Bronchial epithelial cell (primary cell): ENCODE measurements at regions not wholly inside any gene's neighbourhood (a gene's known extent, or its start where the extent isn't known, plus 50 kb on each side); places are given as distances from the start of the nearest gene placed in this dataset.

Source experiments
- DNase-seq: peaks from one replicate; pipeline ENCODE4 v3.0.0-alpha.2; 2010; ENCODE audit warnings: low read depth
- FAIRE-seq: peaks from 2 replicates; lab custom pipeline; 2011; peaks lifted over from hg19 to GRCh38; lab: Jason Lieb, UNC
- H3K27me3 ChIP-seq: 2 replicates; pipeline ENCODE4 v1.5.1; 2011; ENCODE audit warnings: low read length; ENCODE audit not compliant: control insufficient read depth, insufficient read depth
- H3K36me3 ChIP-seq: 2 replicates; pipeline ENCODE4 v1.5.1; 2011; ENCODE audit warnings: low read length; ENCODE audit not compliant: control insufficient read depth, insufficient read depth
- H3K4me3 ChIP-seq: 2 replicates; pipeline ENCODE4 v1.5.1; 2011; ENCODE audit warnings: mild to moderate bottlenecking, low read depth, low read length, control low read depth
- CTCF ChIP-seq: IDR thresholded peaks from 2 replicates; pipeline ENCODE4 v1.5.1; 2011; ENCODE audit warnings: mild to moderate bottlenecking, moderate library complexity, low read length, control low read depth, inconsistent platforms; ENCODE audit not compliant: insufficient read depth, severe bottlenecking

GRCh38 chr5:124870070-124870469 lies 123.6 kb upstream of the ZNF608 start:
- no peaks in the 10 kb centered on the region for H3K36me3 ChIP-seq
- no peak overlapping the region for H3K4me3 ChIP-seq
- DNase-seq (no peak), FAIRE-seq (no peak)
- no peaks in the 10 kb centered on the region for H3K27me3 ChIP-seq
- TF ChIP-seq CTCF, result no peak

GRCh38 chr5:124871303-124871702 lies 124.9 kb upstream of the ZNF608 start:
- DNase-seq (peak; percentile 22), FAIRE-seq (no peak)
- Histone ChIP-seq H3K36me3 (no peaks in the 10 kb centered on the region), H3K4me3 (no peak overlapping the region), H3K27me3 (no peaks in the 10 kb centered on the region)
- no peak for TF ChIP-seq CTCF

- no peak overlapping the region for H3K4me3 ChIP-seq
- no peak for TF ChIP-seq CTCF
- no peak for FAIRE-seq
Measured at GRCh38 chr5:124872086-124872485, 125.6 kb upstream of the ZNF608 start.

GRCh38 chr5:124872615-124873014 lies 126.2 kb upstream of the ZNF608 start:
- no peak for TF ChIP-seq CTCF
- Histone ChIP-seq H3K4me3 (no peak overlapping the region), H3K27me3 (no peaks in the 10 kb centered on the region), H3K36me3 (no peaks in the 10 kb centered on the region)
- no peak for FAIRE-seq
- no peak for DNase-seq

More at GRCh38 chr5:124872086-124872485, 125.6 kb upstream of the ZNF608 start:
- no peak for DNase-seq
- Histone ChIP-seq H3K27me3 (no peaks in the 10 kb centered on the region), H3K36me3 (no peaks in the 10 kb centered on the region)

- no peak overlapping the region for H3K4me3 ChIP-seq
- FAIRE-seq (no peak), DNase-seq (no peak)
- no peaks in the 10 kb centered on the region for H3K36me3 ChIP-seq
- no peaks in the 10 kb centered on the region for H3K27me3 ChIP-seq
- TF ChIP-seq CTCF, result no peak
Measured at GRCh38 chr5:124873188-124873587, 126.7 kb upstream of the ZNF608 start.

GRCh38 chr5:124873713-124874112 lies 127.3 kb upstream of the ZNF608 start:
- TF ChIP-seq CTCF, result no peak
- no peaks in the 10 kb centered on the region for H3K27me3 ChIP-seq
- DNase-seq (no peak), FAIRE-seq (no peak)
- H3K4me3 ChIP-seq, result no peak overlapping the region
- H3K36me3 ChIP-seq, result no peaks in the 10 kb centered on the region
